HCT116 (cell line): ENCODE measurements at regions not wholly inside any gene's neighbourhood (a gene's known extent, or its start where the extent isn't known, plus 50 kb on each side); places are given as distances from the start of the nearest gene placed in this dataset.

Experiments used
- ATF3 ChIP-seq: IDR thresholded peaks from 2 replicates; pipeline ENCODE4 v1.6.1; 2012
- CBX3 ChIP-seq: IDR thresholded peaks from 2 replicates; pipeline ENCODE4 v1.6.1; 2012; ENCODE audit warnings: low read depth
- FOSL1 ChIP-seq: IDR thresholded peaks from 2 replicates; pipeline ENCODE4 v1.6.1; 2012; ENCODE audit warnings: low read depth
- JUND ChIP-seq: IDR thresholded peaks from 2 replicates; pipeline ENCODE4 v1.6.1; 2012
- POLR2A ChIP-seq: IDR thresholded peaks from 2 replicates; pipeline ENCODE4 v1.7.0; 2011; ENCODE audit warnings: borderline replicate concordance; ENCODE audit not compliant: insufficient read depth, insufficient read length; ENCODE audit errors: extremely low read depth
- POLR2AphosphoS5 ChIP-seq: IDR thresholded peaks from 2 replicates; pipeline ENCODE4 v1.6.1; 2011; ENCODE audit warnings: mild to moderate bottlenecking, low read depth, low read length, moderate library complexity
- SIN3A ChIP-seq: IDR thresholded peaks from 2 replicates; pipeline ENCODE4 v1.6.1; 2012; ENCODE audit warnings: low read depth
- SRF ChIP-seq: IDR thresholded peaks from 2 replicates; pipeline ENCODE4 v1.6.1; 2012; ENCODE audit warnings: low read depth
- ZNF274 ChIP-seq: fragments of 200-500 bp; sonication (Bioruptor generic); IDR thresholded peaks from 2 replicates; pipeline ENCODE4 v1.6.1; 2014; ENCODE audit warnings: mild to moderate bottlenecking, low read depth, low read length, inconsistent platforms
- TF ChIP-seq, protein P1 (sequence below), 3 experiments: fragments of 200-600 bp in 1 of 3; sonication (generic) in 1 of 3; IDR thresholded peaks in 2 of 3; conservative IDR thresholded peaks in 1 of 3; 2 replicates each; pipeline ENCODE4 v1.5.1; 2012 to 2017; ENCODE audit warnings: low read depth in 2 of 3, low read length in 2 of 3, antibody characterized with exemption in 1 of 3, borderline replicate concordance in 1 of 3, control low read depth in 1 of 3, mild to moderate bottlenecking in 1 of 3, mixed read lengths in 1 of 3, mixed run types in 1 of 3, moderate library complexity in 1 of 3; ENCODE audit not compliant: insufficient read depth in 1 of 3
- TF ChIP-seq, protein P2 (sequence below): IDR thresholded peaks from 2 replicates; pipeline ENCODE4 v1.6.1; 2012

GRCh38 chr4:14023036-14023435 lies 395.5 kb upstream of the BOD1L1 start:
- TF ChIP-seq ZNF274 (no peak), CBX3 (no peak), JUND (no peak), ATF3 (no peak), POLR2AphosphoS5 (no peak), FOSL1 (no peak), SIN3A (no peak), POLR2A (no peak), SRF (no peak)
- TF ChIP-seq, protein P1, sequence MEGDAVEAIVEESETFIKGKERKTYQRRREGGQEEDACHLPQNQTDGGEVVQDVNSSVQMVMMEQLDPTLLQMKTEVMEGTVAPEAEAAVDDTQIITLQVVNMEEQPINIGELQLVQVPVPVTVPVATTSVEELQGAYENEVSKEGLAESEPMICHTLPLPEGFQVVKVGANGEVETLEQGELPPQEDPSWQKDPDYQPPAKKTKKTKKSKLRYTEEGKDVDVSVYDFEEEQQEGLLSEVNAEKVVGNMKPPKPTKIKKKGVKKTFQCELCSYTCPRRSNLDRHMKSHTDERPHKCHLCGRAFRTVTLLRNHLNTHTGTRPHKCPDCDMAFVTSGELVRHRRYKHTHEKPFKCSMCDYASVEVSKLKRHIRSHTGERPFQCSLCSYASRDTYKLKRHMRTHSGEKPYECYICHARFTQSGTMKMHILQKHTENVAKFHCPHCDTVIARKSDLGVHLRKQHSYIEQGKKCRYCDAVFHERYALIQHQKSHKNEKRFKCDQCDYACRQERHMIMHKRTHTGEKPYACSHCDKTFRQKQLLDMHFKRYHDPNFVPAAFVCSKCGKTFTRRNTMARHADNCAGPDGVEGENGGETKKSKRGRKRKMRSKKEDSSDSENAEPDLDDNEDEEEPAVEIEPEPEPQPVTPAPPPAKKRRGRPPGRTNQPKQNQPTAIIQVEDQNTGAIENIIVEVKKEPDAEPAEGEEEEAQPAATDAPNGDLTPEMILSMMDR (IDR thresholded peaks at IDR 0.05 in 2 of 3, conservative IDR thresholded peaks at IDR 0.05 in 1 of 3; ENCODE audit: borderline replicate concordance in 1 of 3, insufficient read depth in 1 of 3, low read depth in 2 of 3, low read length in 2 of 3): no peak
- TF ChIP-seq, protein P2, sequence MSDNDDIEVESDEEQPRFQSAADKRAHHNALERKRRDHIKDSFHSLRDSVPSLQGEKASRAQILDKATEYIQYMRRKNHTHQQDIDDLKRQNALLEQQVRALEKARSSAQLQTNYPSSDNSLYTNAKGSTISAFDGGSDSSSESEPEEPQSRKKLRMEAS: no peak
